HEK293 (cell line): ENCODE measurements at regions not wholly inside any gene's neighbourhood (a gene's known extent, or its start where the extent isn't known, plus 50 kb on each side); places are given as distances from the start of the nearest gene placed in this dataset.

Source experiments
- CTCF ChIA-PET: fragments of 350-600 bp; formaldehyde crosslinking; extraction: SDS; loops from one replicate; lab custom pipeline; 2021; ENCODE audit warnings: antibody characterized with exemption; lab: Yijun Ruan, JAX
- POLR2A ChIA-PET: fragments of 300-600 bp; formaldehyde crosslinking; extraction: SDS; loops from one replicate; lab custom pipeline; 2020; ENCODE audit warnings: antibody characterized with exemption, inconsistent platforms; lab: Yijun Ruan, JAX
- H3K27ac ChIP-seq: fragments of 200-500 bp; sonication (Bioruptor generic); 2 replicates; pipeline ENCODE4 v1.5.1; 2014; ENCODE audit warnings: low read depth, low read length, control low read depth, inconsistent platforms; ENCODE audit errors: extremely low read depth
- H3K36me3 ChIP-seq, 2 experiments: fragments of 200-500 bp in 1 of 2; sonication (Bioruptor generic) in 1 of 2; 1 replicate in 1 of 2; 2 replicates in 1 of 2; pipeline ENCODE4 v1.5.1; 2014 to 2017; ENCODE audit warnings: inconsistent platforms in 2 of 2, low read length in 2 of 2; ENCODE audit not compliant: control insufficient read depth in 2 of 2, insufficient read depth in 1 of 2
- H3K4me1 ChIP-seq: fragments of 200-500 bp; sonication (Bioruptor generic); 2 replicates; pipeline ENCODE4 v1.5.1; 2014; ENCODE audit warnings: mild to moderate bottlenecking, low read length, inconsistent platforms; ENCODE audit not compliant: control insufficient read depth, insufficient read depth
- H3K4me3 ChIP-seq: 2 replicates; pipeline ENCODE4 v1.5.1; 2011; ENCODE audit warnings: low read depth, mild to moderate bottlenecking, control low read depth, low read length, moderate library complexity
- H3K9me3 ChIP-seq: fragments of 200-500 bp; sonication (Bioruptor generic); 2 replicates; pipeline ENCODE4 v1.5.1; 2014; ENCODE audit warnings: low read depth, low read length, inconsistent platforms; ENCODE audit not compliant: control insufficient read depth, insufficient read depth
- ELK4 ChIP-seq: IDR thresholded peaks from 2 replicates; pipeline ENCODE4 v1.6.1; 2011; ENCODE audit warnings: mild to moderate bottlenecking, low read depth, low read length, borderline replicate concordance
- GLIS1 ChIP-seq: fragments of 450-650 bp; formaldehyde crosslinking; IDR thresholded peaks from 2 replicates; pipeline ENCODE4 v1.5.1; 2016; ENCODE audit warnings: missing biosample characterization, missing genetic modification characterization
- KLF17 ChIP-seq: fragments of 450-650 bp; formaldehyde crosslinking; IDR thresholded peaks from 2 replicates; pipeline ENCODE4 v1.5.1; 2016; ENCODE audit warnings: missing biosample characterization, missing genetic modification characterization
- KLF8 ChIP-seq: fragments of 450-650 bp; formaldehyde crosslinking; IDR thresholded peaks from 2 replicates; pipeline ENCODE4 v1.5.1; 2016; ENCODE audit warnings: missing biosample characterization, missing genetic modification characterization
- OSR2 ChIP-seq: fragments of 450-650 bp; formaldehyde crosslinking; IDR thresholded peaks from 2 replicates; pipeline ENCODE4 v1.5.1; 2016; ENCODE audit warnings: missing biosample characterization, missing genetic modification characterization
- PATZ1 ChIP-seq: fragments of 450-650 bp; formaldehyde crosslinking; IDR thresholded peaks from 2 replicates; pipeline ENCODE4 v1.5.1; 2016; ENCODE audit warnings: missing biosample characterization, missing genetic modification characterization
- ZBTB17 ChIP-seq: fragments of 450-650 bp; formaldehyde crosslinking; IDR thresholded peaks from 2 replicates; pipeline ENCODE4 v1.5.1; 2016; ENCODE audit warnings: missing biosample characterization, missing genetic modification characterization
- ZFP41 ChIP-seq: fragments of 450-650 bp; formaldehyde crosslinking; IDR thresholded peaks from 2 replicates; pipeline ENCODE4 v1.5.1; 2016; ENCODE audit warnings: missing biosample characterization, missing genetic modification characterization, borderline replicate concordance
- ZFP69B ChIP-seq: fragments of 450-650 bp; formaldehyde crosslinking; IDR thresholded peaks from 2 replicates; pipeline ENCODE4 v1.5.1; 2016; ENCODE audit warnings: missing biosample characterization, missing genetic modification characterization
- ZNF112 ChIP-seq: fragments of 450-650 bp; formaldehyde crosslinking; IDR thresholded peaks from 2 replicates; pipeline ENCODE4 v1.5.0; 2017; ENCODE audit warnings: missing biosample characterization, missing genetic modification characterization
- ZNF175 ChIP-seq: fragments of 450-650 bp; formaldehyde crosslinking; IDR thresholded peaks from 2 replicates; pipeline ENCODE4 v1.5.1; 2016; ENCODE audit warnings: missing biosample characterization, missing genetic modification characterization
- ZNF513 ChIP-seq: fragments of 450-650 bp; IDR thresholded peaks from 2 replicates; pipeline ENCODE4 v1.5.1; 2018; ENCODE audit warnings: missing biosample characterization, missing genetic modification characterization
- ZNF544 ChIP-seq: fragments of 450-650 bp; formaldehyde crosslinking; IDR thresholded peaks from 2 replicates; pipeline ENCODE4 v1.5.0; 2017; ENCODE audit warnings: missing biosample characterization, missing genetic modification characterization
- ZNF548 ChIP-seq: fragments of 450-650 bp; formaldehyde crosslinking; IDR thresholded peaks from 2 replicates; pipeline ENCODE4 v1.5.1; 2016; ENCODE audit warnings: missing biosample characterization, missing genetic modification characterization
- ZNF580 ChIP-seq: fragments of 450-650 bp; formaldehyde crosslinking; IDR thresholded peaks from 2 replicates; pipeline ENCODE4 v1.5.1; 2016; ENCODE audit warnings: missing biosample characterization, missing genetic modification characterization
- ZNF600 ChIP-seq: fragments of 450-650 bp; formaldehyde crosslinking; IDR thresholded peaks from 2 replicates; pipeline ENCODE4 v1.5.1; 2016; ENCODE audit warnings: missing biosample characterization, missing genetic modification characterization
- ZNF692 ChIP-seq: fragments of 450-650 bp; formaldehyde crosslinking; IDR thresholded peaks from 2 replicates; pipeline ENCODE4 v1.5.1; 2016; ENCODE audit warnings: missing biosample characterization, missing genetic modification characterization
- ZNF768 ChIP-seq: fragments of 450-650 bp; formaldehyde crosslinking; IDR thresholded peaks from 2 replicates; pipeline ENCODE4 v1.5.1; 2018; ENCODE audit warnings: missing biosample characterization, mild to moderate bottlenecking, missing genetic modification characterization
- ZNF776 ChIP-seq: fragments of 450-650 bp; formaldehyde crosslinking; IDR thresholded peaks from 2 replicates; pipeline ENCODE4 v1.5.0; 2017; ENCODE audit warnings: missing biosample characterization, missing genetic modification characterization, borderline replicate concordance
- ZNF843 ChIP-seq: fragments of 450-650 bp; formaldehyde crosslinking; IDR thresholded peaks from 2 replicates; pipeline ENCODE4 v1.5.1; 2016; ENCODE audit warnings: missing biosample characterization, missing genetic modification characterization
- ZSCAN30 ChIP-seq: fragments of 450-650 bp; IDR thresholded peaks from 2 replicates; pipeline ENCODE4 v1.5.1; 2018; ENCODE audit warnings: missing biosample characterization, mild to moderate bottlenecking, missing genetic modification characterization, moderate library complexity
- TF ChIP-seq, protein P1 (sequence below): fragments of 450-650 bp; formaldehyde crosslinking; IDR thresholded peaks from 2 replicates; pipeline ENCODE4 v1.5.1; 2016; ENCODE audit warnings: missing biosample characterization, missing genetic modification characterization, borderline replicate concordance
- TF ChIP-seq, protein P2 (sequence below): fragments of 450-650 bp; formaldehyde crosslinking; optimal IDR thresholded peaks from 2 replicates; pipeline ENCODE3; 2016; ENCODE audit warnings: missing biosample characterization, mild to moderate bottlenecking, missing genetic modification characterization

DNA sequence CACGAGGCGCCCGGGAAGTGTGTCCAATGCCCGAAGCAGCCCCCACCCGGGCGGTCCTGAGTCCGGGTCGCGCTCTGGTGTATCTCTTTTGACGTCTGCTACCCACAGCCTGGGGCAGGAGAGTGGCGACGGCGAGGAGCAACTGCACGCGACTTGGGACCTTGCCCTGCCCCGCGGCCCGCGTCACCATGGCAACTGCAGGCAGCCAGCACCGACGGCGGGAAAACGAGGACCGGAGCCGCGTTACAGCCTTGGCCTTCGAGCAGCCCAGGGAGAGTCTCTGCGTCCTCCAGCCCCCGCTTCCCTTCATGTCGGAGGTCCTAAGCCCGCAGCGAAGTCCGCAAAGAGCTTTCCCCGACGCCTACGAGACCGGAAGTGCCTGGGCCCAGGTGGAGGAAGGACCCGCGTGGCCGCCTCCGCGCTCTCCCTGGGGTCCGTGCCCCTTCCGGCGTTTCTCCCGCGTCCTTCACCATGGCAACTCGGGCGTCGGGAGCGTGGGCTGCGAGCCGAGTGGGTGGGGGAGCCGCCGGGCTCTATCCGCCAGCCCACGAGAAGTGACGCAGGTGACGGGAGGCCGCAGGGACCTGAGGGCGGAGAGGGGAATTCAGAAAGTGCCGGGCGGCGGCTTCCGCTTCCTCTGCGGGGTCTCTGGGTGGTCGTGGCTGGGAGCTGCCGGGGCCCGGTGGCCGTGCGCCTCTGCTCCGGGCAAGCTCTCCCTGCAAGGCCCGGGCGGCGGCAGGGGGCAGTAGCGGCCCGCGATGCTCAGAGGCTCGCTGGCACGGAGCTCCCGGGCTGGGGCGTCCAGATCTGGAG, 88.6 kb upstream of the TGM3 start:
- peak overlapping the region; percentile 52 for H3K4me3 ChIP-seq
- H3K4me1 ChIP-seq = 0 out of 2 replicates have a peak, but pooled peaks cover 2% of the 10 kb centered on the region
- no peaks in the 10 kb centered on the region for H3K9me3 ChIP-seq
- CTCF ChIA-PET = interaction anchor here (0.5 to 6.4 kb wide), 55 partner anchors 10 to 480 kb away, joined by 3 to 68 read pairs (median 3); no protein-coding TSS in a partner anchor
- POLR2A ChIA-PET = interaction anchor here (0.6 to 1.4 kb wide), 8 partner anchors 24 to 445 kb away, joined by 3 to 7 read pairs (median 3); partner anchors contain the start of genes NOP56 and SNRPB
- H3K27ac ChIP-seq = peak overlapping the region; percentile 60; the same call in 1 of the 2 replicates
- H3K36me3 ChIP-seq = no peaks in the 10 kb centered on the region
- TF ChIP-seq GLIS1 (peak; percentile 71), ZNF513 (tag by site-specific recombination) (no peak), ZNF600 (tag by site-specific recombination) (0 out of 2 replicates have a peak, but pooled peaks have one; percentile 17), ZNF843 (tag by site-specific recombination) (peak; percentile 26; the same call in 1 of the 2 replicates), ZFP69B (tag by site-specific recombination) (0 out of 2 replicates have a peak, but pooled peaks have one; percentile 34), ZNF692 (tag by site-specific recombination) (peak; percentile 83), ZNF544 (no peak), ZNF175 (tag by site-specific recombination) (no peak), ZNF548 (peak; percentile 21; the same call in 1 of the 2 replicates), ZNF776 (tag by site-specific recombination) (no peak), ZNF768 (tag by site-specific recombination) (no peak), ELK4 (no peak), ZBTB17 (tag by site-specific recombination) (peak; percentile 88), PATZ1 (tag by site-specific recombination) (peak; percentile 34), ZNF580 (tag by site-specific recombination) (no peak), KLF17 (tag by site-specific recombination) (0 out of 2 replicates have a peak, but pooled peaks have one; percentile 38), ZFP41 (no peak), OSR2 (peak; percentile 18; the same call in 1 of the 2 replicates), KLF8 (tag by site-specific recombination) (0 out of 2 replicates have a peak, but pooled peaks have one; percentile 32), ZSCAN30 (tag by site-specific recombination) (0 out of 2 replicates have a peak, but pooled peaks have one; percentile 26), ZNF112 (tag by site-specific recombination) (no peak)
- TF ChIP-seq, protein P1, sequence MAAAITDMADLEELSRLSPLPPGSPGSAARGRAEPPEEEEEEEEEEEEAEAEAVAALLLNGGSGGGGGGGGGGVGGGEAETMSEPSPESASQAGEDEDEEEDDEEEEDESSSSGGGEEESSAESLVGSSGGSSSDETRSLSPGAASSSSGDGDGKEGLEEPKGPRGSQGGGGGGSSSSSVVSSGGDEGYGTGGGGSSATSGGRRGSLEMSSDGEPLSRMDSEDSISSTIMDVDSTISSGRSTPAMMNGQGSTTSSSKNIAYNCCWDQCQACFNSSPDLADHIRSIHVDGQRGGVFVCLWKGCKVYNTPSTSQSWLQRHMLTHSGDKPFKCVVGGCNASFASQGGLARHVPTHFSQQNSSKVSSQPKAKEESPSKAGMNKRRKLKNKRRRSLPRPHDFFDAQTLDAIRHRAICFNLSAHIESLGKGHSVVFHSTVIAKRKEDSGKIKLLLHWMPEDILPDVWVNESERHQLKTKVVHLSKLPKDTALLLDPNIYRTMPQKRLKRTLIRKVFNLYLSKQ (tag by site-specific recombination) = no peak
- TF ChIP-seq, protein P2, sequence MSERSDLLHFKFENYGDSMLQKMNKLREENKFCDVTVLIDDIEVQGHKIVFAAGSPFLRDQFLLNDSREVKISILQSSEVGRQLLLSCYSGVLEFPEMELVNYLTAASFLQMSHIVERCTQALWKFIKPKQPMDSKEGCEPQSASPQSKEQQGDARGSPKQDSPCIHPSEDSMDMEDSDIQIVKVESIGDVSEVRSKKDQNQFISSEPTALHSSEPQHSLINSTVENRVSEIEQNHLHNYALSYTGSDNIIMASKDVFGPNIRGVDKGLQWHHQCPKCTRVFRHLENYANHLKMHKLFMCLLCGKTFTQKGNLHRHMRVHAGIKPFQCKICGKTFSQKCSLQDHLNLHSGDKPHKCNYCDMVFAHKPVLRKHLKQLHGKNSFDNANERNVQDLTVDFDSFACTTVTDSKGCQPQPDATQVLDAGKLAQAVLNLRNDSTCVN (tag by site-specific recombination) = peak; percentile 93
